ENCODE measurements at regions not wholly inside any gene's neighbourhood (a gene's known extent, or its start where the extent isn't known, plus 50 kb on each side); places are given as distances from the start of the nearest gene placed in this dataset.

DNA sequence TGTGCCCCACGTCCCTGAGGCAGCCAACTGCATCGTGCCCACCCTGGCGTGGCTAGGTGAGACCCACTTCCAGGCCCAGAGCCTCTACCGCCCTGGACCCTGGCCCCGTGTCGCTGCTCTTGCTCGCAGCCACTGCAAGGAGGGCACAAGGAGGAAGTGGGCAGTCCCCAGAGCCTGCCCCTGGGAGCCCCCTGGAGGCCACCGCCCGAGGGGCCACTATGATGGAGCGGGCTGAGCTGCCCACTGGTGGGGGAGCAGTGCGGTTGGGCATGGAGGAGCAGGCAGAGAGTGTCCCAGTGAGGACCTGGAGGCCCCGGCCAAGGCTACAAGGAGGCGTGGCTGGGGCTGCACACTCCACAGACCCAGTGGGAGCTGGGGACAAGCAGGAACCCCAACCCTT is 323.6 kb downstream of the PCNX1 start:
- Histone ChIP-seq H3K4me3 (replicated peaks in 1 of 3) (no peak overlapping the region), H3K9me3 (no peaks in the 10 kb centered on the region), H3K36me3 (no peaks in the 10 kb centered on the region), H3K4me1 (no peaks in the 10 kb centered on the region), H3K27ac (no peak overlapping the region), H3K27me3 (no peaks in the 10 kb centered on the region)
- 80 to 86% methylated on average over 2 to 8 of the region's 13 CpGs for WGBS, 2 donors
- no peak for DNase-seq
- intact Hi-C loops (cut with DNase I), result no loop called here
- TF ChIP-seq CTCF (IDR thresholded peaks at IDR 0.05) (no peak), POLR2A (IDR thresholded peaks at IDR 0.05) (no peak)

- no peaks in the 10 kb centered on the region for H3K9me3 ChIP-seq
- no peak overlapping the region for H3K4me3 ChIP-seq (replicated peaks in 1 of 3)
- no peak for DNase-seq
- no peaks in the 10 kb centered on the region for H3K36me3 ChIP-seq
- H3K27me3 ChIP-seq, result no peaks in the 10 kb centered on the region
- no peak overlapping the region for H3K27ac ChIP-seq
- WGBS, 2 donors, result 84 to 88% methylated on average over 10 to 13 of the region's 16 CpGs
- no peaks in the 10 kb centered on the region for H3K4me1 ChIP-seq
- TF ChIP-seq POLR2A (IDR thresholded peaks at IDR 0.05) (no peak), CTCF (IDR thresholded peaks at IDR 0.05) (no peak)
- intact Hi-C loops (cut with DNase I), result no loop called here
Measured at GRCh38 chr14:71231521-71232393, 324.5 kb downstream of the PCNX1 start.

DNA sequence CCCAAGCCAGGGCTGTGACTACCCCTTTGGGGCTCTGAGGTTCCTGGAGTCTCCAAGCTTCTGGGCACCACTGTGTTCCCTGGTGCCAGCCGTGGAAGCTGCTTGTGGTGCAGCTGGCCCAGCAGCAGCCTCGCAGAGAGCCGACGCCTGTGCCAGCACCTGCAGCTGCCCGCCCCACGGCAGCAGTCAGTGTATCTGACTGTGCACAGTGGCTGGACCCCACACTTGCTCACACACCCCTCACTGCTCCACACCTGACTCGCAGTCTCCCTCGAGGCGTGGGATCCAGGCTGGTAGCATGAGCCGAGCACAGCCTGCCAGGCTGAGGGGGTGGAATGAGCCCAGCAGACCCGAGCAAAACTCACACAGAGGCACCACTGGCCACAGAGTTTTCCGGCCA is 325.2 kb downstream of the PCNX1 start:
- DNase-seq, result no peak
- Histone ChIP-seq H3K27me3 (no peaks in the 10 kb centered on the region), H3K9me3 (no peaks in the 10 kb centered on the region), H3K4me3 (replicated peaks in 1 of 3) (no peak overlapping the region), H3K27ac (no peak overlapping the region), H3K4me1 (peaks cover 0 to 6% of the 10 kb centered on the region in 2 donors), H3K36me3 (no peaks in the 10 kb centered on the region)
- 90 to 93% methylated on average over 12 of the region's 12 CpGs for WGBS, 2 donors
- no peak for TF ChIP-seq POLR2A (IDR thresholded peaks at IDR 0.05)
- no peak for TF ChIP-seq CTCF (IDR thresholded peaks at IDR 0.05)
- intact Hi-C loops (cut with DNase I), result no loop called here

DNA sequence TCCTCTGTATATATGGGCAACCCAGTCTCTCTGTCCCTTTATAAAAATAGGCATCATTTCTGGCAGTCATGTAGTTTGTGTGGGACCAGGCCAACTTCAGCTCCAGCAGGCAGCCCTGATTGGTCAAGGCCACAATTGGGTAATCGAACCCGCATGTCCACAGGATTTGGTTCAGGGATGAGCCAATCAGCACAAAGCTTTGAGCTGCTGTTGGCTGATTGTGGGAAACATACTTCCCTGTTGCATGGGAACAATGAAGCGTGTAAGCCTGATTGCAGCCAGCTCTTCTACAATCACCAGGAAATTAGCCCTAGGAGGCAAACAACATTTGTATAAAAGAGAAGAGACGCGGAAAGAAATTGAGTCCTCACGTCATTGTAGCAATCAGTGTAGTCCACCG is 328.6 kb downstream of the PCNX1 start:
- DNase-seq, result peak in 1 of 2 donors; percentile 11
- no peak for TF ChIP-seq POLR2A (IDR thresholded peaks at IDR 0.05)
- TF ChIP-seq CTCF (IDR thresholded peaks at IDR 0.05), result no peak
- H3K4me1 ChIP-seq, result peaks cover 0 to 9% of the 10 kb centered on the region in 2 donors
- 79 to 81% methylated on average over 7 of the region's 7 CpGs for WGBS, 2 donors
- H3K27ac ChIP-seq, result no peak overlapping the region
- intact Hi-C loops (cut with DNase I), result no loop called here
- no peaks in the 10 kb centered on the region for H3K9me3 ChIP-seq
- H3K36me3 ChIP-seq, result no peaks in the 10 kb centered on the region
- no peak overlapping the region for H3K4me3 ChIP-seq (replicated peaks in 1 of 3)
- H3K27me3 ChIP-seq, result no peaks in the 10 kb centered on the region

GRCh38 chr14:71236487-71236886 is 329.2 kb downstream of the PCNX1 start:
- intact Hi-C loops (cut with DNase I), result no loop called here
- Histone ChIP-seq H3K27me3 (no peaks in the 10 kb centered on the region), H3K4me3 (replicated peaks in 1 of 3) (no peak overlapping the region), H3K9me3 (no peaks in the 10 kb centered on the region), H3K36me3 (no peaks in the 10 kb centered on the region), H3K27ac (no peak overlapping the region), H3K4me1 (peaks cover 0 to 9% of the 10 kb centered on the region in 2 donors)
- DNase-seq, result no peak
- WGBS, 2 donors, result 77 to 84% methylated on average over 3 of the region's 3 CpGs
- TF ChIP-seq CTCF (IDR thresholded peaks at IDR 0.05), result no peak
